BLaER1 treated with 17β-estradiol and CSF1 and Interleukin-3, amounts not matched to agents 10 nM and 100 nM (cell line): ENCODE measurements at regions not wholly inside any gene's neighbourhood (a gene's known extent, or its start where the extent isn't known, plus 50 kb on each side); places are given as distances from the start of the nearest gene placed in this dataset.
"Not testable (repeated sequence)": the region's sequence is repeated elsewhere in the genome, so short reads cannot be mapped to it uniquely, and the experiment has no call there.

Source experiments
- H3K27ac ChIP-seq, 11 experiments: shearing (Covaris generic); formaldehyde crosslinking; 2 replicates each; pipeline ENCODE4 v1.8.1; 2022
- H3K27me3 ChIP-seq, 11 experiments: shearing (Covaris generic); formaldehyde crosslinking; 2 replicates each; pipeline ENCODE4 v1.8.1; 2022
- H3K36me3 ChIP-seq, 11 experiments: shearing (Covaris generic); formaldehyde crosslinking; 2 replicates each; pipeline ENCODE4 v1.8.1; 2022
- H3K4me1 ChIP-seq, 10 experiments: shearing (Covaris generic); formaldehyde crosslinking; 2 replicates each; pipeline ENCODE4 v1.8.1; 2022
- H3K4me2 ChIP-seq, 11 experiments: shearing (Covaris generic); formaldehyde crosslinking; 2 replicates each; pipeline ENCODE4 v1.8.1; 2022
- H3K4me3 ChIP-seq, 10 experiments: shearing (Covaris generic); formaldehyde crosslinking; 2 replicates each; pipeline ENCODE4 v1.8.1; 2022
- H3K9ac ChIP-seq, 11 experiments: shearing (Covaris generic); formaldehyde crosslinking; 2 replicates each; pipeline ENCODE4 v1.8.1; 2022
- H3K9me3 ChIP-seq, 11 experiments: shearing (Covaris generic); formaldehyde crosslinking; replicated peaks in 1 of 11; 2 replicates each; pipeline ENCODE4 v1.8.1; 2022
- H4K20me1 ChIP-seq, 11 experiments: shearing (Covaris generic); formaldehyde crosslinking; 2 replicates each; pipeline ENCODE4 v1.8.1; 2022
- Cebpa-rat ChIP-seq, 11 experiments: shearing (Covaris generic); IDR thresholded peaks; 2 replicates each; pipeline ENCODE4 v1.8.1; 2022

GRCh38 chr7:127317447-127317961 lies 64.8 kb upstream of the GRM8 start:
- H3K27me3 ChIP-seq: no peaks in the 10 kb centered on the region
- peaks cover 4 to 18% (median 10%) of the 10 kb centered on the region in 11 experiments; a peak in 17 of 22 replicates for H3K9me3 ChIP-seq
- 0 out of 22 replicates have a peak, but pooled peaks of 1 of the 11 experiments have one; percentile 17 for TF ChIP-seq Cebpa-rat (IDR thresholded peaks at IDR 0.05)
- H3K4me3 ChIP-seq: no peak overlapping the region
- no peaks in the 10 kb centered on the region for H3K36me3 ChIP-seq
- no peak overlapping the region for H3K4me2 ChIP-seq
- H3K27ac ChIP-seq: no peak overlapping the region
- no peaks in the 10 kb centered on the region for H3K4me1 ChIP-seq
- H3K9ac ChIP-seq: no peak overlapping the region
- H4K20me1 ChIP-seq: no peaks in the 10 kb centered on the region

GRCh38 chr7:127316819-127317218 lies 64.1 kb upstream of the GRM8 start:
- not testable (repeated sequence) for H3K9ac ChIP-seq, H3K27me3 ChIP-seq, H3K4me3 ChIP-seq, H4K20me1 ChIP-seq, H3K4me1 ChIP-seq, H3K4me2 ChIP-seq, H3K36me3 ChIP-seq, H3K27ac ChIP-seq
- peaks cover 11 to 25% (median 17%) of the 10 kb centered on the region in 11 experiments; a peak in 19 of 22 replicates for H3K9me3 ChIP-seq

GRCh38 chr7:127304087-127304486 lies 51.3 kb upstream of the GRM8 start:
- TF ChIP-seq Cebpa-rat (IDR thresholded peaks at IDR 0.05): no peak
- no peak overlapping the region for H3K9ac ChIP-seq
- no peaks in the 10 kb centered on the region for H3K36me3 ChIP-seq
- H3K27ac ChIP-seq: no peak overlapping the region
- H4K20me1 ChIP-seq: no peaks in the 10 kb centered on the region
- H3K4me2 ChIP-seq: no peak overlapping the region
- H3K4me3 ChIP-seq: no peak overlapping the region
- H3K27me3 ChIP-seq: no peaks in the 10 kb centered on the region
- no peaks in the 10 kb centered on the region for H3K4me1 ChIP-seq
- H3K9me3 ChIP-seq: peaks cover 0 to 19% (median 6%) of the 10 kb centered on the region in 11 experiments; a peak in 12 of 22 replicates

DNA sequence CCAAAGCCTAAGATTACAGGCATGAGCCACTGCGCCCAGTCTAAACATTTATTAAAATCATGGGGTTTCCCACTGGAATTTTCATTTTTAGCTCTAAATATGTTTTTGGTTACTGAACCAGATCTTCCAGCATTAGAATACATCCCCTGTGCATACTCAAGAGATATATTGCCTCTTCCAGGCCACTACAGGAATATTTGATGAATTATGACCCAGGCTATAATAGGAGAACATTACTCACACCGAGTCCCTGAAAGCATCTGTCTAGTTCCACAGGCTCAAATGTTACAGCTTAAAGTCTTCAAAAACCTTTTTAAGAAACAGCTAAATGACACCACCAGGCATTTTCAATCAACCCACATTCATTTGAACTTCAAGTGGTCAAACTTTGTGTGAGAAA lies 50.4 kb upstream of the GRM8 start:
- no peak overlapping the region for H3K27ac ChIP-seq
- no peak overlapping the region for H3K4me3 ChIP-seq

More for the DNA sequence above, 50.4 kb upstream of the GRM8 start:
- H3K4me1 ChIP-seq: no peaks in the 10 kb centered on the region
- H3K27me3 ChIP-seq: no peaks in the 10 kb centered on the region
- H3K9ac ChIP-seq: no peak overlapping the region
- TF ChIP-seq Cebpa-rat (IDR thresholded peaks at IDR 0.05): no peak
- no peak overlapping the region for H3K4me2 ChIP-seq
- no peaks in the 10 kb centered on the region for H3K36me3 ChIP-seq
- peaks cover 0 to 24% (median 10%) of the 10 kb centered on the region in 11 experiments; a peak in 16 of 22 replicates for H3K9me3 ChIP-seq
- H4K20me1 ChIP-seq: no peaks in the 10 kb centered on the region
